DND-41 (cell line): ENCODE measurements at regions not wholly inside any gene's neighbourhood (a gene's known extent, or its start where the extent isn't known, plus 50 kb on each side); places are given as distances from the start of the nearest gene placed in this dataset.

ENCODE experiments used
- CTCF ChIP-seq: IDR thresholded peaks from 2 replicates; pipeline ENCODE4 v1.5.1; 2012; ENCODE audit warnings: borderline replicate concordance, low read length, moderate library complexity, mild to moderate bottlenecking; ENCODE audit not compliant: poor library complexity, severe bottlenecking; ENCODE audit errors: extremely low read depth
- EZH2 ChIP-seq: IDR thresholded peaks from 3 replicates; pipeline ENCODE4 v1.6.1; 2012; ENCODE audit warnings: borderline replicate concordance, low read depth, mild to moderate bottlenecking, moderate library complexity, low read length, inconsistent platforms; ENCODE audit not compliant: severe bottlenecking

- TF ChIP-seq CTCF (no peak), EZH2 (no peak)
Observed at GRCh38 chr13:108003626-108004025, 211.7 kb downstream of the LIG4 start.
